A549 (cell line): ENCODE measurements at regions not wholly inside any gene's neighbourhood (a gene's known extent, or its start where the extent isn't known, plus 50 kb on each side); places are given as distances from the start of the nearest gene placed in this dataset.

Experiments used
- BCL3 ChIP-seq: fragments of >200 bp; sonication (Bioruptor Twin); formaldehyde crosslinking; IDR thresholded peaks from 3 replicates; pipeline ENCODE4 v1.6.1; 2016
- BHLHE40 ChIP-seq: IDR thresholded peaks from 2 replicates; pipeline ENCODE4 v1.6.1; 2012; ENCODE audit warnings: low read depth, low read length, inconsistent platforms
- CEBPB ChIP-seq, 2 experiments: fragments of >200 bp in 1 of 2; sonication (Bioruptor Twin) in 1 of 2; formaldehyde crosslinking in 1 of 2; IDR thresholded peaks; 2 replicates each; pipeline ENCODE4 v1.6.1; 2012 to 2016
- EP300 ChIP-seq, 2 experiments: fragments of >200 bp; sonication (Bioruptor Twin); formaldehyde crosslinking; IDR thresholded peaks; 2 replicates in 1 of 2; 3 replicates in 1 of 2; pipeline ENCODE4 v1.6.1; 2016 to 2017
- HDAC2 ChIP-seq: fragments of 200-600 bp; sonication (generic); IDR thresholded peaks from 2 replicates; pipeline ENCODE4 v1.6.1; 2016
- MYC ChIP-seq: IDR thresholded peaks from 2 replicates; pipeline ENCODE4 v1.6.1; 2012; ENCODE audit warnings: mild to moderate bottlenecking, inconsistent platforms, low read length, improper control_type of control experiment, borderline replicate concordance
- TP53 ChIP-seq: fragments of 250-450 bp; sonication (Bioruptor Pico); IDR thresholded peaks from 2 replicates; pipeline ENCODE4 v1.5.0; 2021; ENCODE audit warnings: mild to moderate bottlenecking, moderate library complexity
- TF ChIP-seq, protein P1 (sequence below): fragments of >200 bp; sonication (Bioruptor Twin); formaldehyde crosslinking; IDR thresholded peaks from 3 replicates; pipeline ENCODE4 v1.5.1; 2016

DNA sequence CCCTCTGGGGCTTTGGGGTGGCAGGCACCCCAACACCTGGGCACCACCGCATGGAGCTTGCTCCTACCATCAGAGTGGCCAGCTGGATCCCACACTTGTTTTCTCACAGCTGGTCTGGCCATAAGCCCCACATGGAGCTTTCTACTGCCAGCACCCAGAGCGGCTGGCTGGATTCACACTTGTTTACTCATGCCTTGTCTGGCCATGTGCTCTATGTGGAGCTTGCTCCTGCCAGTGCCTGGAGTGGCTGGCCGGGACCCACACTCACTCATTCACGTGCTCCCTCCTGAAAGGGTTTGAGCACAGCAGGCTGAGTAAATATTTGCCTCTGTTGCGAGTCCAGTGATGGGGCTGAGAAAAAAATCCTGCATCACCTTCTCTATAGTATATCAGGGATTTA lies 487.0 kb downstream of the CD109 start:
- TF ChIP-seq, protein P1, sequence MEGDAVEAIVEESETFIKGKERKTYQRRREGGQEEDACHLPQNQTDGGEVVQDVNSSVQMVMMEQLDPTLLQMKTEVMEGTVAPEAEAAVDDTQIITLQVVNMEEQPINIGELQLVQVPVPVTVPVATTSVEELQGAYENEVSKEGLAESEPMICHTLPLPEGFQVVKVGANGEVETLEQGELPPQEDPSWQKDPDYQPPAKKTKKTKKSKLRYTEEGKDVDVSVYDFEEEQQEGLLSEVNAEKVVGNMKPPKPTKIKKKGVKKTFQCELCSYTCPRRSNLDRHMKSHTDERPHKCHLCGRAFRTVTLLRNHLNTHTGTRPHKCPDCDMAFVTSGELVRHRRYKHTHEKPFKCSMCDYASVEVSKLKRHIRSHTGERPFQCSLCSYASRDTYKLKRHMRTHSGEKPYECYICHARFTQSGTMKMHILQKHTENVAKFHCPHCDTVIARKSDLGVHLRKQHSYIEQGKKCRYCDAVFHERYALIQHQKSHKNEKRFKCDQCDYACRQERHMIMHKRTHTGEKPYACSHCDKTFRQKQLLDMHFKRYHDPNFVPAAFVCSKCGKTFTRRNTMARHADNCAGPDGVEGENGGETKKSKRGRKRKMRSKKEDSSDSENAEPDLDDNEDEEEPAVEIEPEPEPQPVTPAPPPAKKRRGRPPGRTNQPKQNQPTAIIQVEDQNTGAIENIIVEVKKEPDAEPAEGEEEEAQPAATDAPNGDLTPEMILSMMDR: no peak
- TF ChIP-seq CEBPB (IDR thresholded peaks at IDR 0.05): no peak
- no peak for TF ChIP-seq MYC
- no peak for TF ChIP-seq HDAC2
- no peak for TF ChIP-seq BCL3
- no peak for TF ChIP-seq BHLHE40
- TF ChIP-seq TP53 (CRISPR knock-in tag): no peak
- no peak for TF ChIP-seq EP300 (IDR thresholded peaks at IDR 0.05)
